PC-9 (cell line): ENCODE measurements at regions not wholly inside any gene's neighbourhood (a gene's known extent, or its start where the extent isn't known, plus 50 kb on each side); places are given as distances from the start of the nearest gene placed in this dataset.

Experiments used
- BruUV-seq: library from RNA; stranded (reverse); fragments of 400-500 nt; replicated peaks from 2 replicates; lab custom pipeline; 2021; lab: Mats Ljungman, UMichigan
- CTCF ChIA-PET: fragments of 300-600 bp; sonication (Branson Sonifier 250); formaldehyde crosslinking; loops from one replicate; lab custom pipeline; 2022; ENCODE audit warnings: antibody characterized with exemption; lab: Charles Lee
- POLR2A ChIA-PET: fragments of 300-600 bp; sonication (Branson Sonifier 250); formaldehyde crosslinking; loops from one replicate; lab custom pipeline; 2022; ENCODE audit warnings: antibody characterized with exemption; ENCODE audit not compliant: unreplicated experiment; lab: Charles Lee
- DNase-seq, 2 experiments: peaks; one replicate each; pipeline versions ENCODE4 v3.0.0 to v3.0.0-alpha.2; 2015 to 2022; ENCODE audit warnings: mixed read lengths in 1 of 2
- H2AFZ ChIP-seq: fragments of 200-600 bp; sonication (generic); 2 replicates; pipeline ENCODE4 v1.8.1; 2017; ENCODE audit warnings: antibody characterized with exemption
- H3F3A ChIP-seq: fragments of 200-600 bp; sonication (generic); 2 replicates; pipeline ENCODE4 v1.8.1; 2017; ENCODE audit warnings: antibody characterized with exemption, mild to moderate bottlenecking, low read depth; ENCODE audit not compliant: insufficient read depth
- H3K27ac ChIP-seq: fragments of 200-600 bp; sonication (generic); 2 replicates; pipeline ENCODE4 v1.6.1; 2016; ENCODE audit warnings: mixed run types
- H3K27me3 ChIP-seq: fragments of 200-600 bp; sonication (generic); 2 replicates; pipeline ENCODE4 v1.6.1; 2016; ENCODE audit warnings: low read depth, mixed run types; ENCODE audit not compliant: insufficient read depth
- H3K36me3 ChIP-seq: fragments of 200-600 bp; sonication (generic); 2 replicates; pipeline ENCODE4 v1.6.1; 2016; ENCODE audit warnings: low read depth, mixed run types
- H3K4me1 ChIP-seq: fragments of 200-600 bp; sonication (generic); replicated peaks from 2 replicates; pipeline ENCODE4 v1.6.1; 2016; ENCODE audit warnings: mixed run types; ENCODE audit not compliant: insufficient read depth
- H3K4me2 ChIP-seq: fragments of 200-600 bp; sonication (generic); 2 replicates; pipeline ENCODE4 v1.6.1; 2017; ENCODE audit warnings: mixed run types
- H3K4me3 ChIP-seq: fragments of 200-600 bp; sonication (generic); 2 replicates; pipeline ENCODE4 v1.6.1; 2016; ENCODE audit warnings: mixed run types
- H3K79me2 ChIP-seq: fragments of 200-600 bp; sonication (generic); 2 replicates; pipeline ENCODE4 v1.6.1; 2017; ENCODE audit warnings: low read depth, mixed run types
- H3K9me2 ChIP-seq: fragments of 200-600 bp; sonication (generic); 2 replicates; pipeline ENCODE4 v1.8.1; 2017; ENCODE audit warnings: mild to moderate bottlenecking; ENCODE audit not compliant: insufficient read depth
- H3K9me3 ChIP-seq: fragments of 200-600 bp; sonication (generic); 2 replicates; pipeline ENCODE4 v1.8.1; 2016; ENCODE audit warnings: low read depth; ENCODE audit not compliant: insufficient read depth
- H4K20me1 ChIP-seq: fragments of 200-600 bp; sonication (generic); 2 replicates; pipeline ENCODE4 v1.8.1; 2017; ENCODE audit not compliant: insufficient read depth
- CTCF ChIP-seq: fragments of 200-600 bp; sonication (generic); conservative IDR thresholded peaks from 2 replicates; pipeline ENCODE4 v1.6.1; 2017; ENCODE audit warnings: mixed run types, antibody characterized with exemption, mild to moderate bottlenecking, moderate library complexity
- EZH2 ChIP-seq: fragments of 200-600 bp; sonication (generic); IDR thresholded peaks from 2 replicates; pipeline ENCODE4 v1.8.0; 2017; ENCODE audit warnings: antibody characterized with exemption, low read depth
- intact Hi-C: fragments of 100-400 bp; cut with micrococcal nuclease; formaldehyde crosslinking; loops from one replicate; pipeline ENCODE4 v1.10.0; 2022; ENCODE audit not compliant: unreplicated experiment

GRCh38 chr5:6158974-6159831 is 219.1 kb downstream of the MED10 start:
- no TSS peak for BruUV-seq
- Histone ChIP-seq H3K9me3 (no peaks in the 10 kb centered on the region), H3K4me2 (peak overlapping the region; percentile 69), H4K20me1 (no peaks in the 10 kb centered on the region), H2AFZ (peak overlapping the region; percentile 53), H3K27me3 (no peaks in the 10 kb centered on the region), H3K36me3 (no peaks in the 10 kb centered on the region), H3K27ac (peak overlapping the region; percentile 81), H3F3A (peaks cover 33% of the 10 kb centered on the region), H3K4me3 (peak overlapping the region; percentile 26), H3K9me2 (no peaks in the 10 kb centered on the region), H3K79me2 (no peaks in the 10 kb centered on the region), H3K4me1 (peaks cover 42% of the 10 kb centered on the region)
- ChIA-PET CTCF (no interaction called here), POLR2A (interaction anchor here (0.6 kb wide), 1 partner anchor 1300 kb away, joined by 6 read pairs; no protein-coding TSS in a partner anchor)
- TF ChIP-seq EZH2 (no peak), CTCF (no peak)
- intact Hi-C loops: no loop called here
- DNase-seq: peak in 1 of 2 experiments; percentile 94

GRCh38 chr5:6154216-6154615 is 224.1 kb downstream of the MED10 start:
- Histone ChIP-seq H3K9me2 (no peaks in the 10 kb centered on the region), H4K20me1 (no peaks in the 10 kb centered on the region), H3F3A (peaks cover 15% of the 10 kb centered on the region), H3K4me1 (peaks cover 18% of the 10 kb centered on the region), H3K4me3 (no peak overlapping the region), H2AFZ (no peak overlapping the region), H3K9me3 (no peaks in the 10 kb centered on the region), H3K36me3 (no peaks in the 10 kb centered on the region), H3K79me2 (no peaks in the 10 kb centered on the region), H3K4me2 (no peak overlapping the region), H3K27ac (no peak overlapping the region), H3K27me3 (no peaks in the 10 kb centered on the region)
- ChIA-PET CTCF (no interaction called here), POLR2A (no interaction called here)
- BruUV-seq: no TSS peak
- TF ChIP-seq CTCF: no peak
- no peak for TF ChIP-seq EZH2
- DNase-seq: no peak
- intact Hi-C loops: no loop called here

GRCh38 chr5:6146271-6146670 is 232.1 kb downstream of the MED10 start:
- POLR2A ChIA-PET: no interaction called here
- intact Hi-C loops: no loop called here
- H3K9me2 ChIP-seq: no peaks in the 10 kb centered on the region
- H3K4me3 ChIP-seq: no peak overlapping the region
- H3K36me3 ChIP-seq: no peaks in the 10 kb centered on the region
- no peaks in the 10 kb centered on the region for H3K9me3 ChIP-seq
- no peak overlapping the region for H2AFZ ChIP-seq
- H3K4me2 ChIP-seq: no peak overlapping the region
- DNase-seq: no peak
- no peak overlapping the region for H3K27ac ChIP-seq
- H3K79me2 ChIP-seq: no peaks in the 10 kb centered on the region
- no peaks in the 10 kb centered on the region for H3K4me1 ChIP-seq
- BruUV-seq: no TSS peak
- H3K27me3 ChIP-seq: peaks cover 19% of the 10 kb centered on the region; the same call in 1 of the 2 replicates
- CTCF ChIA-PET: no interaction called here
- H3F3A ChIP-seq: no peaks in the 10 kb centered on the region
- no peaks in the 10 kb centered on the region for H4K20me1 ChIP-seq
- TF ChIP-seq EZH2: no peak
- no peak for TF ChIP-seq CTCF
